Psoas muscle (tissue), 7 donors: ENCODE measurements at regions not wholly inside any gene's neighbourhood (a gene's known extent, or its start where the extent isn't known, plus 50 kb on each side); places are given as distances from the start of the nearest gene placed in this dataset.
"Not testable (repeated sequence)": the region's sequence is repeated elsewhere in the genome, so short reads cannot be mapped to it uniquely, and the experiment has no call there.

ENCODE experiments used
- ATAC-seq, 4 donors: fragments of 200-7000 bp; cut with Tn5 transposase; one replicate each; pipeline ENCODE4 v1.9.1; 2020; ENCODE audit warnings: moderate library complexity in 3 of 4, mild to moderate bottlenecking in 2 of 4
- DNase-seq, 2 donors: peaks; one replicate each; pipeline ENCODE4 v3.0.0-alpha.2; 2020
- H3K27ac ChIP-seq: fragments of 200-600 bp; one replicate; pipeline ENCODE4 v1.8.0; 2022
- H3K27me3 ChIP-seq, 3 donors: fragments of 200-600 bp in 1 of 3; one replicate each; pipeline versions ENCODE4 v1.6.1 to v1.8.0; 2013 to 2022; ENCODE audit warnings: low read length in 2 of 3, mild to moderate bottlenecking in 2 of 3, moderate library complexity in 1 of 3; ENCODE audit not compliant: insufficient read depth in 3 of 3
- H3K36me3 ChIP-seq, 2 donors: fragments of 200-600 bp in 1 of 2; one replicate each; pipeline versions ENCODE4 v1.6.1 to v1.8.0; 2013 to 2022; ENCODE audit warnings: low read depth in 1 of 2, mild to moderate bottlenecking in 1 of 2, moderate library complexity in 1 of 2; ENCODE audit not compliant: insufficient read depth in 1 of 2
- H3K4me1 ChIP-seq: fragments of 200-600 bp; one replicate; pipeline ENCODE4 v1.8.0; 2022
- H3K4me3 ChIP-seq: fragments of 200-600 bp; one replicate; pipeline ENCODE4 v1.8.0; 2022; ENCODE audit warnings: mild to moderate bottlenecking
- H3K9me3 ChIP-seq: fragments of 200-600 bp; one replicate; pipeline ENCODE4 v1.8.0; 2022
- WGBS, 3 donors: extraction: QIAGEN DNeasy Blood & Tissue Kit; methylation state at CpG; one replicate each; pipeline versions ENCODE4 v1.1.6 to v1.1.7; 2013; 5-methylcytosine and 5-hydroxymethylcytosine counted together
- intact Hi-C, 2 donors: fragments of 100-400 bp; cut with DNase I; formaldehyde crosslinking; loops; one replicate each; pipeline versions ENCODE4 v1.11.0 to v1.14.2; 2022
- TF ChIP-seq, protein P1 (sequence below): fragments of 200-600 bp; IDR thresholded peaks from one replicate; pipeline ENCODE4 v1.8.0; 2022; ENCODE audit warnings: antibody characterized with exemption
- donor health status: healthy with polysubstance abuse.
- donor health status: DM: no; HTN: no; CAD: no; lungs with moderate emphysema.
- donor health status: Bipolar disorder and iron deficiency.
- donor health status: healthy.
- donor health status: DM: yes; HTN: yes; CAD: no.
- donor health status: DM: no; HTN: no; CAD: no.
- donor health status: DM: yes; HTN: yes; CAD: no.

DNA sequence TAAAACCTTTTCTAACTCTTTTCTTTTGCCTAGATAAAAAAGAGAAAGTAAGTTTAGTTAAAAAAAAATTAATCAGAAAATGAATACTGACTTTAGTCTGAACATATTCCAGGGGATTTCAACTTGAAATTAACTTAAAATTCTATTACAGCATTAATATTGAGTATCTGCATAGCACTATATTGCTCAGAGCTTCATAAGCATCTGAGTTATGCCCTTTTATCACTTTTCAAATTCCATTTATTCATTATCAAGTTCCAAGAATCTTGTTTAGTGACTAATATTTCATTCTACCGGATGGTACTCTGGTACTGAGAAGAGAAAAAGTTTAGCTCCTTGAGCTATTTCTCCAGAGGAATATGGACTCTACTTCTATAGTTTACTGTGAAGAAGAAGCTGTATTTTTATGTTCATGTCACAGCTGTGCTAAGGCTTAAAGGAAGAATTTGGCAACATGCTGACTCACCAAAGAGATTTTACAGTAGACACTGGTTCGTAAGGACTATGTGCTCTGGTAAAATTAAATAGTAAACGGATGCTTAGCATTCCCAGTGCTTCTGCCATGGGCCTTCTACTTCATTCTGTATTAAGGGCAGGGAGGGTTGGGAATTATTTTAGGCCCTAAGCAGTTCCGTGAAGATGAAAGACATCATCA, 285.2 kb upstream of the SEMA6A start:
- H3K36me3 ChIP-seq: no peaks in the 10 kb centered on the region
- TF ChIP-seq, protein P1, sequence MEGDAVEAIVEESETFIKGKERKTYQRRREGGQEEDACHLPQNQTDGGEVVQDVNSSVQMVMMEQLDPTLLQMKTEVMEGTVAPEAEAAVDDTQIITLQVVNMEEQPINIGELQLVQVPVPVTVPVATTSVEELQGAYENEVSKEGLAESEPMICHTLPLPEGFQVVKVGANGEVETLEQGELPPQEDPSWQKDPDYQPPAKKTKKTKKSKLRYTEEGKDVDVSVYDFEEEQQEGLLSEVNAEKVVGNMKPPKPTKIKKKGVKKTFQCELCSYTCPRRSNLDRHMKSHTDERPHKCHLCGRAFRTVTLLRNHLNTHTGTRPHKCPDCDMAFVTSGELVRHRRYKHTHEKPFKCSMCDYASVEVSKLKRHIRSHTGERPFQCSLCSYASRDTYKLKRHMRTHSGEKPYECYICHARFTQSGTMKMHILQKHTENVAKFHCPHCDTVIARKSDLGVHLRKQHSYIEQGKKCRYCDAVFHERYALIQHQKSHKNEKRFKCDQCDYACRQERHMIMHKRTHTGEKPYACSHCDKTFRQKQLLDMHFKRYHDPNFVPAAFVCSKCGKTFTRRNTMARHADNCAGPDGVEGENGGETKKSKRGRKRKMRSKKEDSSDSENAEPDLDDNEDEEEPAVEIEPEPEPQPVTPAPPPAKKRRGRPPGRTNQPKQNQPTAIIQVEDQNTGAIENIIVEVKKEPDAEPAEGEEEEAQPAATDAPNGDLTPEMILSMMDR: no peak
- ATAC-seq (no peak), DNase-seq (no peak)
- H3K27me3 ChIP-seq: no peaks in the 10 kb centered on the region
- H3K4me1 ChIP-seq: no peaks in the 10 kb centered on the region
- no peaks in the 10 kb centered on the region for H3K9me3 ChIP-seq
- 22 to 47% (median 28%) methylated on average over 4 of the region's 4 CpGs for WGBS, 3 donors
- intact Hi-C loops: no loop called here
- H3K27ac ChIP-seq: no peak overlapping the region
- H3K4me3 ChIP-seq: no peak overlapping the region

DNA sequence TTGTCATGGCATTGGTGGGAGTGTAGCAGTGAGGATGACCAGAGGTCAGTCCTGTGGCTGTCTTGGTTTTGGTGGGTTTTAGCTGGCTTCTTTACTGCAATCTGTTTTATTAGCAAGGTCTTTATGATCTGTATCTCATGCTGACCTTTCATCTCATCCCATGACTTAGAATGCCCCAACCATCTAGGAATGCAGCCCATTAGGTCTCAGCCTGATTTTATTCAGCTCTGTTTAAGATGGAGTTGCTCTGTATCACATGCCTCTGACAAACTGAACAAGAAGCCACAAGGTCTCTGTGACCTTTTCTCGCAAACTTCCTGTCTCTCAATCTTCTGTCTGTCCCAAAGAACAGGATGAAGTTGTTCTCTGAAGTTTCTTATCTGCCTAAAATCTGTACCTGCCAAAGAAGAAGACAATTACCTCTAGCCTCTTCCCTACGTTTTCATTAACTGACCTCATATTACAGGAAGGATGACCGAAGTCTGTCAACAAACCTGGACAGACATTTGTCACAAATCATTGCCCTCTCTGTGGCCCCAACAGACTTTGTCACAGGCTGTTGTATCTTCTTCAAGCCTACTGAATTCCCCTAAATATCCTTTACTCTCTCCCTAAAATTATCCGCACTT, 284.2 kb upstream of the SEMA6A start:
- TF ChIP-seq, protein P1: no peak
- Histone ChIP-seq H3K27ac (no peak overlapping the region), H3K36me3 (no peaks in the 10 kb centered on the region), H3K4me1 (no peaks in the 10 kb centered on the region), H3K4me3 (no peak overlapping the region), H3K27me3 (no peaks in the 10 kb centered on the region), H3K9me3 (no peaks in the 10 kb centered on the region)
- DNase-seq (no peak), ATAC-seq (no peak)
- 87 to 91% (median 90%) methylated on average over 4 of the region's 4 CpGs for WGBS, 3 donors
- intact Hi-C loops: no loop called here

DNA sequence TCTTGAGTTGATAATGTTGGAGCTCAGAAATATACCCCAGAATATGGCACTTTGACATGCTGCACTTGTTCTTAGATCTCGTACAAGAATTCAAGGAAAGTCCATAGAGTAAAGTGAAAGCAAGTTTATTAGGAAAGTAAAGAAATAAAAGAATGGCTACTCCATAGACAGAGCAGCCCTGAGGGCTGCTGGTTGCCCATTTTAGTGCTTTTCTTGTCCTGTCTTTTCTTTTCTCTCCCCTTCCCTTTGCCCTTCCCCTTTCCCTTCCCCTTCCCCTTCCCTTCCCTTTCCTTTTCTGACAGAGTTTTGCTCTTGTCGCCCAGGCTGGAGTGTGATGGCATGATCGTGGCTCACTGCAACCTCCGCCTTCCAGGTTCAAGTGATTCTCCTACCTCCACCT, 283.4 kb upstream of the SEMA6A start:
- ATAC-seq, H3K27ac ChIP-seq, H3K4me3 ChIP-seq, H3K4me1 ChIP-seq, H3K9me3 ChIP-seq, DNase-seq, intact Hi-C loops, H3K27me3 ChIP-seq, H3K36me3 ChIP-seq: not testable (repeated sequence)
- 96 to 97% (median 96%) methylated on average over 4 of the region's 4 CpGs for WGBS, 3 donors

DNA sequence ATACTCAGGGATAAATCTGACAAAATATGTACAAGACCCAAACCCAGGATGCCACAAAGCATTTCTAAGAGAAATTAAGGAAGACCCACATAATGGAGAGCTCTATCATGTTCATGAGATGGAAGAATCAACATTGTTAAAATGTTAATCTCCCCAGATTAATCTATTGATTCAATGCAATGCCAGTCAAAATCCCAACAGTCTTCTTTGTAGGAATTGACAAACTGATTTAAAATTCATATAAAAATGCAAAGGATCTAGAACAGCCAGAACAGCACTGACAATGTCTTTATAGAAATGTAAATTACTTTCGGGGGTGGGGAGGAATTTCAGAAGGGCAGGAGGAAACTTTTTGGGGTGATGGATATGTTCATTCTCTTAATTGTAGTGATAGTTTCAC, 281.6 kb upstream of the SEMA6A start:
- H3K27ac ChIP-seq: no peak overlapping the region
- H3K9me3 ChIP-seq: no peaks in the 10 kb centered on the region
- 93 to 100% (median 94%) methylated on average over 1 of the region's 1 CpG for WGBS, 3 donors
- DNase-seq (no peak), ATAC-seq (no peak)
- TF ChIP-seq, protein P1: no peak
- intact Hi-C loops: no loop called here
- no peaks in the 10 kb centered on the region for H3K27me3 ChIP-seq
- H3K4me1 ChIP-seq: no peaks in the 10 kb centered on the region
- no peak overlapping the region for H3K4me3 ChIP-seq
- H3K36me3 ChIP-seq: no peaks in the 10 kb centered on the region

DNA sequence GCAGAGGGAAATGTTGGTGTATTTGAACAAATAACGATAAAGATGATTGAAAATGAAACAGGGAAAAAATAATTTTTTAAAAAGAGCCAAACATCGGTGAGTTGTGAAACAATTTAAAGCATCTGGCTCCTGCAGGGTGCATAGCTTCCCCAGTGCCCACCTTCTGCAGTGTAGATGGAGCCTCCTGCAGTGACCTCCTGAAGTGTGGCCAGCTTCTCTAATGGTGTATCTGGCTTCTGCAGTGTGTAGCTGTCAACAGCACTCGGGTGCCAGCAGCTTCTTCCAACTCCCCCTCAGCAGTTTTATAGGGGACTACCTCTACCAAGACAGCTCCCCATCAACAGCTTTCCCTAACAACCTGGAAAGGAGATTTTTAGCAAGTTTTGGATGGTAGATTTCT, 279.4 kb upstream of the SEMA6A start:
- Histone ChIP-seq H3K4me3 (no peak overlapping the region), H3K27me3 (no peaks in the 10 kb centered on the region), H3K9me3 (no peaks in the 10 kb centered on the region), H3K36me3 (no peaks in the 10 kb centered on the region), H3K4me1 (no peaks in the 10 kb centered on the region), H3K27ac (no peak overlapping the region)
- no peak for ATAC-seq
- WGBS, 3 donors: 64 to 72% (median 69%) methylated on average over 3 of the region's 3 CpGs
- intact Hi-C loops: no loop called here
- TF ChIP-seq, protein P1: no peak
- no peak for DNase-seq
